NCI-H2171 (cell line): ENCODE measurements at regions not wholly inside any gene's neighbourhood (a gene's known extent, or its start where the extent isn't known, plus 50 kb on each side); places are given as distances from the start of the nearest gene placed in this dataset.

Source experiments
- DNase-seq: peaks from one replicate; lab custom pipeline; 2025; lab: John Stamatoyannopoulos, UW

- DNase-seq = no peak
These were observed 994.5 kb upstream of the TENM4 start for GRCh38 chr11:80435345-80435744.

DNA sequence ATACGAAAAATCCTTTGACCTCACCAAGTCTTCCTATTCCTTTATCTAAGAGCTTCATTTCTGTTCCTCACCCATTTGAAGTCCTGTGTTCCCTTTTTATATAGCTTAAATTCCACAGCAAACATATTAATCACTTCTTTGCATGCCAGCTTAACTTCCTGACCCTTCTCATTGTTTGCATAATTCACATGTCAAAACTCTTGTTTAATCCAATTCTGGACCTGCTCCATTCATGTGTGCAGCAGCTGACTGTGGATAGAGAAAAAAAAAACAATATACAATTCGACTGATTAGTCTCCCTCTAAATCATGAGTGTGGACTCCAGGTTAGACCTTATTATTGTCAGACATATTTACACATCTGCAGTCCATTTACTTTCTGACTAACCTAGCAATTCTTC is 991.2 kb upstream of the TENM4 start:
- DNase-seq = no peak

- no peak for DNase-seq
These were observed 983.3 kb upstream of the TENM4 start for GRCh38 chr11:80424012-80424695.

DNA sequence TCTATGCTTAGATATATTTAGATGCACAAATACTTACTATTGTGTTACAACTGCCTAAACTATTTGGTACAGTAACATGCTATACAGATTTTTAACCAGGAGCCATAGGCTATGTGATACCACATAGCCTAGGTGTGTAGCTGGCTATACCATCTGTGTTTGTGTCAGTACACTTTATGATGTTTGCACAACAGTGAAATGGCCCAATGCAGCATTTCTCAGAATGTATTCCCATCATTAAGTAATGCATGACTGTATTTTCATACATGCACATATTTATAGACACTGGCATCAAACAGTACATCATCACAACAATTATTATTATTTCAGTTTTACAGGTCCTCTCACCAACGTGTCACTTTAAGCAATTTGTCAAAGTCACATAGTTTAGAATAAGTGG is 979.5 kb upstream of the TENM4 start:
- DNase-seq = no peak

- no peak for DNase-seq
These were observed 976.9 kb upstream of the TENM4 start for GRCh38 chr11:80417681-80418080.

- DNase-seq = no peak
These were observed 974.8 kb upstream of the TENM4 start for GRCh38 chr11:80415580-80415979.

GRCh38 chr11:80414181-80415165 is 973.6 kb upstream of the TENM4 start:
- DNase-seq = no peak

- DNase-seq = no peak
These were observed 971.8 kb upstream of the TENM4 start for GRCh38 chr11:80412604-80413003.

DNA sequence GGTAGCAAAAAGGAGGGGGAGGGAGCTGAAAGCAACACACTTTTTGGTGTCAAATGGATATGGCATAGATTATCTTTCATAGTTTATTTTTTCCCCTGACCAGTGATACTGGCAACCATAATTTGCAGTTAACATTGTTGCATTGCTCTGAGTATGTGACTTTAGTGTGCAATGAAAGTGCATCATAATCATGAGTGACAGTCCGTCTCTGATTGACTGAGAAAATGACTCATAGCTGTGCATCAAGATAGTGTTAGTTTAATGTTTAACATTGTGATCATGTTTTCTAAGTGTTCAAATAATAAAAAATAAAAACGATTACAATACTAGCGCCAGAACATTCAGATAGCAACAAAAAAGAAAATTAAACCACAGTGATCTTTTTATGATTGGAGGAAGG is 952.4 kb upstream of the TENM4 start:
- DNase-seq = no peak

GRCh38 chr11:80390505-80390904 is 949.7 kb upstream of the TENM4 start:
- DNase-seq = no peak

DNA sequence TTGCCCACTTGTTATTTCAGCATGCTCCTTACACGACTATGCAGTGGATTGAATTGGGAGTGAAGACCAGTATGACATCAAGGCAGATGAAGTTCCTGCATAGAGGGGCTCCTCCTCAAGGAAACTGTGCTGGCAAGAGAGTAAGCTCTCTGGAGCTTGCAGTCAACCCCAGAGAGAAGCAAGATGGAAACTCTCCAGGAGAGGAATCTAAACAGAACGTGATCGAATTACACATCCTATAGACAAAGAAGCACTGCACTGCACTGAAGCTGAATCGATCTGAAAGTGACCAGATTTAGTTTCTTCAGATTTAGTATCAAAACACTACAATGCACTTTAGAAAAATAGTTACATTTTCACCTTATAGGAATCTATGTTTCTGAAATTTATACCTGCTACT is 947.7 kb upstream of the TENM4 start:
- DNase-seq = no peak

- DNase-seq = no peak
These were observed 947.3 kb upstream of the TENM4 start for GRCh38 chr11:80388130-80388529.

- DNase-seq = no peak
These were observed 942.8 kb upstream of the TENM4 start for GRCh38 chr11:80383655-80384054.

GRCh38 chr11:80379620-80380278 is 938.9 kb upstream of the TENM4 start:
- DNase-seq = no peak

- DNase-seq = no peak
These were observed 931.1 kb upstream of the TENM4 start for GRCh38 chr11:80371931-80372330.

DNA sequence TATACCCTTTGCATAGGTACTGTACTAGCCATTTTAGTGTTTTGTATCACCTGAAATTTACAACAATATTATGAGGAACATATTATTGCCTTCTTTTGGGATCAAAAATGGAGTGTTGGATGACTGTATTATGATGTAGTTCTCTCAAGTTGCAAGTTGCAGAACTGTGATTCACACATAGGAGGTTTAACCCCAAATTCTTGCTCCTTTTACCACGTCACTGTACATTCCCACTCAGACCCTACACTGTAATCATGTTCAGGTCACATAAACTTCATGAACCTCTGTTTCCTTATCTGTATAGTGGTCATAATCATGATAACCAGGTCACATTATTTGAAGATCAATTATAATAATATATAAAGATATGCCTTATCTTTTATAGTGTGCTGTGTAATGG is 925.1 kb upstream of the TENM4 start:
- no peak for DNase-seq

DNA sequence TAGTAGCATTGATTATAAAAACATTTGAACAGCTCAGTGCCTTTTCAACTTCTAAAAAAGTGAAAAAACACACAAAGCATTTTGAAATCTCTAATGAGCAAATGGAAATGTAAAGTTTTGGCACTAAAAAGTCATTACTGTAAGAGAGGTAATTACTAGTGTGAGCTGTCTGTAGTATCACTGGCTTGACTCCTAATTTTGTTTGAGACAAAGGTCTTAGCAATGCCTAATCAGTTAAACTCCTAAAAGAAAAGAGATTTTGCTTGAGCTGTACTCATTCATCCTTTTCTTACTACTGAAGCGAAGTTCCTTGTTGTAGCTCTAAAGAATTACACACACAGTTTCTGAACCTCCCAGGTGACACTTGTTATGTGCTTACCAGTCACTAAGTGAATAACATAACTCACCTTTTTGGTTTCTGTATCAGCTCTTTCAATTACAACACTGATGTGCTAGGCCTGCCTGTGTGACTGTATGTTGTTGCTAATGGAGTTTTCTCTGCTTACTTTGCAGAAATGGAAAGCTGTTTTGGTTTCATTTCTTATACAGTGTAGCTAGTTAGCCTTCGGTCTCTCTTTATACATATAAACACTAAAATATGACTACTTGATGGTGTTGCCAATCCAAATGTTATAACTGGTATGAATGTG is 924.4 kb upstream of the TENM4 start:
- DNase-seq = no peak

DNA sequence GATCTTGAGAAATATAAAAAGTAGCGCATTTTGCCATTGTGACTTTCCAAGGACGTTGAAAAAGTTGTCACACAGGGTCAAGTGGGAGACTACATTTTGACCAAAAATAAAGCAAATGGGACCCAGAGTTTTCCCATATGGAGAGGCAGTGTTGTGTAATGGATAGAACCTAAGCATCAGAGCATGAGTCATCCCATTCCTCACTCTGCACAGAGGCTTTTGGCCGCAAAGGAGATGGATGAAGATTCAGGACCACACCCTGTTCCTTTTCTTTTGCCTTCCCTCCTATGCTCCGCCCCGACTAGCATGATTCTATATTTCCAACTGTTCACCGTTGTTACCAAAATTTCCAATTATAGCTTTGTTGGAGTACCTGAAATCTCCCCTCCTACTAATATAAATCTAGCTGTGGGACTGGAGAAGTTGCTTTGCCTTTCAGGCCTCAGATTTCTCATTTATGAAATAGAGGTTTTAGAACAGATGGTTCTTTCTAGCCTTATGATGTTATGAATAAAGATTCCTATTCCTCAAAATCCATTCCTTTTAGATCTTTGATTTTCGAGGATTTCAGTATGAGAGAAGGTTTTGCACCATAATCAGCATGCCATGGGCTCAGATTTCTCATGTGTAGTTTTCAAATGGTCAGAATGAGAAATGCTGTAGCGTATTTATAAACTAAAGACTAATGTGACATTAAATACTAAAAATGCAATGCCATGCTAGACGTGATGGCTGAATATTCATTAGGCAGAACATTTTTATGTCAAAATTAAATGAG is 921.9 kb upstream of the TENM4 start:
- DNase-seq = no peak

DNA sequence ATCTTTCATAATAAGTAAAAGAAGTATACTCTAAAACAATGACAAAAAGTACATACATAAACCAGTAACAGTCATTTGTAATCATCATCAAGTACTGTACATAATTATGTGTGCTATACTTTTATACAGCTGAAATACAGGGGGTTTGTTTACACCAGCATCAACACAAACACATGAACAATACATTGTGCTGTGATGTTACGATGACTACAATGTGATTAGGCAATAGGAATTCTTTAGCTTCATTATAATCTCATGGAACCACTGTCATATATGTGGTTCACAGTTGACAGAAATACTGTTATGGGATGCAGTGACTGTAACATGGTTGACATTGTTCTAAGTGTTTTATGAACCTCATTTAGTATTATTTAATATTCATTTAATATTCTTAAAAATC is 914.4 kb upstream of the TENM4 start:
- DNase-seq = no peak

GRCh38 chr11:80350541-80350940 is 909.7 kb upstream of the TENM4 start:
- no peak for DNase-seq

DNA sequence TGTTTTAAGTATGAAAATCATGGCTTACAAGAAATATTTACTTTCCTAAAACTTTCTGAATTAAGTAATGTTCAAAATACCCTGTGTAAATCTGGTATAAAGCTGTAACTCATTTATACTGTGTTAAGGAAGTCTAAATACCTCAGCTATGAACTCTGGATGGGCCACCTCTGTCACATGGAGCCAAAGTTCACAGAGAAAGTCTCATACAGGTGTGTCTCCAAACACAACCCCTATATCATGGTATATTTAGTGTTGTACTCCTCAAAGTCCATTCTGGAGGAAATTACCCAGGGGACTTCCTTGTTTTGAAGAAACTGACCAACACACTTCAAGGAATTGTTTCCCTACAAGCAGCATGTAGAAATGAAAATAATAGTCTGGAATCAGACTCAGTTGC is 909.2 kb upstream of the TENM4 start:
- DNase-seq = no peak
